GM19035 (cell line): ENCODE measurements at regions not wholly inside any gene's neighbourhood (a gene's known extent, or its start where the extent isn't known, plus 50 kb on each side); places are given as distances from the start of the nearest gene placed in this dataset.
"Not testable (repeated sequence)": the region's sequence is repeated elsewhere in the genome, so short reads cannot be mapped to it uniquely, and the experiment has no call there.

Source experiments
- ATAC-seq: cut with Tn5 transposase; IDR thresholded peaks from one replicate; pipeline ENCODE4 v1.9.1; 2021; ENCODE audit not compliant: unreplicated experiment

- no peak for ATAC-seq
Observed at GRCh38 chr17:70984873-70985272, 815.5 kb downstream of the KCNJ2 start.

- ATAC-seq: peak; percentile 79
Observed at GRCh38 chr17:70987867-70988340, 818.6 kb downstream of the KCNJ2 start.

DNA sequence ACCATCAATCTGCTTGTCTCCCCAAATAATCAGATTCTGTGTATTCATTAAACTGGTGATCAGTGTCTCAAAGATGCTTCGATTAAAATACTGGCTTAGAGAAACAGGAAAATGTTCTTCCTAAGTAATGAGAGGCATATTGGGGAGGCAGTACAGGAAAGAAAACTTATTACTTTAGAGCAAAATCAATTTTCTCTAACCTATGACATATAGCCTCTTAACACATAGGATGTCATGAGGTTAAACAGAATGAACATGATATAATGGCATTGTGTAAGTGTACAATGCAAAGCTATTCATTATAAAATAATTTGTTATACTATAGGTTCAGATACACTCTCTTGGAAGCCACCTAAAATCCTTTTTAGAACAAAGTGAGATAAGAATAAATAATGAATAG lies 819.3 kb downstream of the KCNJ2 start:
- ATAC-seq: no peak

DNA sequence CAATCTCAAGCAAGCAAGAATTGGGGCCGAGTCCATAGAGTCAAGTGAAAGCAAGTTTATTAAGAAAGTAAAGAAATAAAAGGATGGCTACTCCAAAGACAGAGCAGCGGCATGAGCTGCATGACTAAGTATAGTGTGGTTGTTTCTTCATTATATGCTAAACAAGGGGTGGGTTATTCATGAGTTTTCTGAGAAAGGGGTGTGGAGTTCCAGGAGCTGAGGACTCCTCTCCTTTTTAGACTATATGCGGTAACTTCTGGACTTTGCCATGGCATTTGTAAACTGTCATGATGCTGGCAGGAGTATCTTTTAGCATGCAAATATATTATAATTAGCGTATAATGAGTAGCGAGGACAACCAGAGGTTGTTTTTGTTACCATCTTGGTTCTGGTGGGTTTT lies 819.9 kb downstream of the KCNJ2 start:
- ATAC-seq: no peak

GRCh38 chr17:70994194-70994593 lies 824.9 kb downstream of the KCNJ2 start:
- ATAC-seq: no peak

DNA sequence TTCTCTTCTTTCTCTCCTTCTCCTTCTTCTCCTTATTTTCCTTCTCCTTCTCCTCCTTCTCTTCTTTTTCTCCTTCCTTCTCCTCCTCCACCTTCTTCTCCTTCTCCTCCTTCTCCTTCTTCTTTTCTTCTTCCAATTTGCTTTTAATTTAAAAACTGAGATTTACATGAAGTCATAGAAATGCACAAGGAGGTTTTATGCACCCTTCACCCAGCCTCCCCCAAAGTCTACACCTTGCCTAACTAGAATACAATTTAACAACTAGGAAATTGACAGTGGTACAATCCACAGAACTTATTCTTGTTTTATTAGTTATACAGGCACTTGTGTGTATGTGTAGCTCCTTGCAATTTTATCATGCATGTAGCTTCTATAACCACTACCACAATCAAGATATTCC lies 826.7 kb downstream of the KCNJ2 start:
- no peak for ATAC-seq

- no peak for ATAC-seq
Observed at GRCh38 chr17:71003736-71004135, 834.4 kb downstream of the KCNJ2 start.

DNA sequence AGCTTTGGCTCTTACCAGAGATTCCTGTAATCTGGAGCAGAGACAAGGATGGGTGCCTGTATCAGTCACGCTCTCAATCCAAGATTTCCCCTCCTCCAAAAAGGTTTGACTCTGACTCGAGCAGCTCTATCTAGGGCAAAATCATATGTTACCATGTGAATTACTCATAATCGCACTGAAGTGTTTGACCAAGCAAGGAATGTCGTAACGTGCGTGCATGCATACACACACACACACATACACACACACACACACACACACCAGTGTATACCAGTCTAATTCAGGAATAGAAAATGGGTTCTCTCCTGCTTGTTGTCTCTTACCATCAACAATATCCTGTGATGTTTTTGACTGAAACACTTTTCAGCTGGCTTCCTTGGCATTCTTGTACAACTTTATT lies 835.1 kb downstream of the KCNJ2 start:
- no peak for ATAC-seq

- no peak for ATAC-seq
Observed at GRCh38 chr17:71011391-71011790, 842.1 kb downstream of the KCNJ2 start.

DNA sequence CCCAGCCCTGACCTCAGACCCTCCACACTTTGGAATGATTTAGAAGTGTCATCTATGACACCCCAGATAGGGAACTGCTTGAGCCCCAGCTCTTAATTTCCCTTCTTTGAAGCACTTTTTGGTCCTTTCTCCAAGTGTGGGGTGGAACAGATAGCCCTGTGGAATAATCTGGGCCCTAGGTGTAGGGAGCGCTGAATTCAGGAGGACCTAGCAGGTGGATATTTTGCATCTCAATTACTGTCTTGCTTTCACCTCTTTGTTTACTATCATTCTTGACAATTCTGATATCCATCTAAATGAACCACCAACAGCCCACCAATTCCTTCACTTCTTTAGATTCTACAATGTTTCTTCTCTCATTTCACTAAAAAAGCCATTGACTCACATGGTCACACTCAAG lies 850.4 kb downstream of the KCNJ2 start:
- no peak for ATAC-seq

- ATAC-seq: no peak
Observed at GRCh38 chr17:71022758-71023157, 853.4 kb downstream of the KCNJ2 start.

DNA sequence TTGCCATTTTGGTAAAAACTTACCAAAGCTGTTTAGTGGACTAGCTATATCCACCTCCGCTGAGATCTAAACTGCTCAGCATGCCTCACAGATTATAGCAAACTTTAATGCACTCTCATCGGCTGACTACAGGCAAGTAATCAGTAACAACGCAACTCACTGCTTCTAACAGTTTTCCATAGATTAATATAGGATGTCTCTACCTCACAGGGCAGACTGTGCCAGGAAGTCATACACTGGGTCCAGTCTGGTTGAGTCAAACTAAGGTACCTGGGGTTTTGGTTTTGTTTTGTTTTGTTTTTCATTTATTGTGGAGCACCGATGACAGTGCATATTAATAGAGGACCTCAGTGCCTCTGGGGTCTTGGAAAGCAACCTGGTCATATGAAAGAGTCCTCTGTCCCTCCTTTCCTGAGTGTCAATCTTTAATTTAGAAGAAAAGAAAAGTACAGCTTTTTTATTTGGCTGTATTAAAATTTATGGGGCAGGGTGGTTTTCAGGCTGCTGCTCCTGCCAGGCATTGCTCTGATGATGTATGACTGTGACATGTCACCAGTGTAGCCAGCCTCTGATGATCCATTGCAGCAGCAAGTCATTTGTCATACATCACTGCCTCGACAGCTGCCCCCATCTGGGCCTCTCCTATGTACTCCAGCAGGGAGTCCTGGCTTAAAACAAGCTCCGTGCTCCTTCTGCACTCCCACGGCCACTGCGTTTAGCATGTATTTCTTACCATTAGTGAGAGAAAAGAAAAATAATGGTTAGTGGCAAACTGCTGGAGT lies 854.1 kb downstream of the KCNJ2 start:
- ATAC-seq: no peak

DNA sequence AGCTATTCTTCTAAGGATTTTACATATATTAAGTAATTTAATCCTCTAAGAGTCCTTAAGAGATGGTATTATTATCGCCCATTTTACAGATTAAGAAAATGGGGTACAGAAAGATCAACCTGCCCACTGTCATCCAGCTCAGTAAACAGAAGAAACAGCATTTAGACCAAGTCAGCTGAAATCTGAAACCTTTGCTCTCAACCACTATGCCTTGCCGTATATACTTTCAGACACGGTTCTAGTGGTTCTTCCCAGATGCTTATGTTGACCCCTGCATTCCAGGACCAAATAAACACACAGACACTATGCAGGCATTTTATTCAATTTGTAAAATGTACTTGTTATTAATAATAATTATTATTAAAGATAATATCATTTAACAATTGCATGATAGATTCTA lies 854.8 kb downstream of the KCNJ2 start:
- no peak for ATAC-seq

GRCh38 chr17:71024969-71025368 lies 855.6 kb downstream of the KCNJ2 start:
- ATAC-seq: no peak

DNA sequence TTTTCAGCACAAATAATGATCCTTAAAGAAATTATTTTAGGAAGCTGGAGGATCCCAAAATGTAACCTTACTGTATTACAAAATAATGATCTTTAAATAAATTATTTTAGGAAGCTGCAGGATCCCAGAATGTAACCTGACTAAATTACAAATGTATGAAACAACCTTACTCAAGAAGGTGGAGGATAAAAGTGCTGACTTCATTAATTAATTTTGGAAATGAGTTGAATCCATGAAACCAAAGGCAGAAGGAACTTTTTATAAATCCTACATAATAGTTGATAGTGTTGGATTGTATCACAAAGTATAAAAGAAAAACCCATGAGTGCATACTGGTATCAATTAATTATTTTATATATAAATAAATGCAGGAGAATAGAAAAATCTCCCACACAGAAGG lies 859.9 kb downstream of the KCNJ2 start:
- ATAC-seq: no peak

GRCh38 chr17:71031286-71031685 lies 862.0 kb downstream of the KCNJ2 start:
- not testable (repeated sequence) for ATAC-seq

- no peak for ATAC-seq
Observed at GRCh38 chr17:71032746-71033273, 863.5 kb downstream of the KCNJ2 start.

- no peak for ATAC-seq
Observed at GRCh38 chr17:71033336-71033735, 864.0 kb downstream of the KCNJ2 start.

- no peak for ATAC-seq
Observed at GRCh38 chr17:71035226-71035625, 865.9 kb downstream of the KCNJ2 start.

- ATAC-seq: no peak
Observed at GRCh38 chr17:71037386-71037785, 868.1 kb downstream of the KCNJ2 start.

DNA sequence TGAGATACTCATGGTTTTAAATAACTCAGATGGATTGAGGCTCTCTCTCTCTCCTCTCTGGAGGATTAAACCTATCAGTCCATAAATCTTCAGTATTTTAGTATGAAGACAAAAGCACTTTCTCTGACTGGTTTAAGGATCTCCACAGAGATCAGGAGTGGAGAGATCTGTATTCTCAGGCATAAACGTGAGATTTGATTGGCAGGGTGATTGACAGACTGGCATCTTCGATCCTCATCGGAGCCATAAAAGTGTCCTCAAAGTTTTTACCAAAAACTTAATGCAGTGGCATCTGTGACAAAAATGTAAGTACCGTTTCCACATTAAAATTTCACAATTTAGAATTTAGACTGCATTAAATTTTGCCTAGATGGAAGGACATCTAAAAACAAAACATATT lies 870.1 kb downstream of the KCNJ2 start:
- no peak for ATAC-seq

DNA sequence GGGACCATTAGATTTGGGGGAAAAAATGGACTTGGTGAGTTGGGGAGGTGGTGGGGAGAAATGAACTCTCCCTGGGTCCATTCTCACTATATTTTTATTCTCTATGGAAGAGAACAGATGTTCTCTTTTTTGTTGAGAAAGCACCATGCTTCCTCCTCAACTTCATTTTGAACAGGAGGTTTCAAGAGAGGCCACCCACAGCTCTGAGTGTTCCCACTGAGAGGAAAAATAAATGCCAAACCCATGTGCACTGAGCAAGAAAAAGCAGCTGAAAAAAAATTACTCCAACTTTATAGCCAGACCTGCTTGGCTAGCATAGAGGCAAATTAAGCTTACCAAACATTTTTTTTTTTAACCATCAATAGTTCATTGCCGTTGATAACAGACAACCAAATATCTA lies 883.6 kb downstream of the KCNJ2 start:
- ATAC-seq: no peak

DNA sequence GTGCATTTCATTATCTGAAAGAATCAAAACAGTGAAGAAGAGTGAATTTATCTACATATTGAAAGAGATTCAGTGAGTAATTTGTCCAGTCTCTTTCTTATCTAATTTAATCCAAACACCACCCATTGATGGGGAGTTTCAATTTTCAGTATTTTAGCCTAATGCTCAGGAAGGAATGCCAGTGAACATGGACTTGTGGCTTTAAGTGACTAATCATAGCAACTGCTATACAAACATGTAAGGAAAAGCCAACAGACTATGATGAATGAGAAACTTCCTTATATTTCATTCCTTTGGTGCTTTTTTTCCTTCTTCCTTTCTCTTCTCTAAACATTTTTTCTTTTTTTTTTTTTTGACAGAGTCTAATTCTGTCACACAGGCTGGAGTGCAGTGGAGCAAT lies 885.8 kb downstream of the KCNJ2 start:
- no peak for ATAC-seq
